GM12892 (cell line): ENCODE measurements at regions not wholly inside any gene's neighbourhood (a gene's known extent, or its start where the extent isn't known, plus 50 kb on each side); places are given as distances from the start of the nearest gene placed in this dataset.

Experiments
- DNase-seq: peaks from one replicate; pipeline ENCODE4 v3.0.0; 2011; ENCODE audit not compliant: insufficient read length
- FAIRE-seq: peaks from 2 replicates; lab custom pipeline; 2011; peaks lifted over from hg19 to GRCh38; lab: Jason Lieb, UNC
- POLR2A ChIP-seq: IDR thresholded peaks from 2 replicates; pipeline ENCODE4 v1.6.1; 2011; ENCODE audit warnings: low read depth, low read length, control low read depth
- POLR2AphosphoS5 ChIP-seq: IDR thresholded peaks from 2 replicates; pipeline ENCODE4 v1.6.1; 2011; ENCODE audit warnings: low read depth, low read length, control low read depth
- TAF1 ChIP-seq: IDR thresholded peaks from 2 replicates; pipeline ENCODE4 v1.6.1; 2011; ENCODE audit warnings: low read depth, mild to moderate bottlenecking, control low read depth, low read length, borderline replicate concordance

GRCh38 chr1:93815366-93816110, 63.5 kb downstream of the DNTTIP2 start:
- no peak for TF ChIP-seq POLR2A
- no peak for TF ChIP-seq POLR2AphosphoS5
- no peak for TF ChIP-seq TAF1
- FAIRE-seq, result no peak
- DNase-seq, result no peak

DNA sequence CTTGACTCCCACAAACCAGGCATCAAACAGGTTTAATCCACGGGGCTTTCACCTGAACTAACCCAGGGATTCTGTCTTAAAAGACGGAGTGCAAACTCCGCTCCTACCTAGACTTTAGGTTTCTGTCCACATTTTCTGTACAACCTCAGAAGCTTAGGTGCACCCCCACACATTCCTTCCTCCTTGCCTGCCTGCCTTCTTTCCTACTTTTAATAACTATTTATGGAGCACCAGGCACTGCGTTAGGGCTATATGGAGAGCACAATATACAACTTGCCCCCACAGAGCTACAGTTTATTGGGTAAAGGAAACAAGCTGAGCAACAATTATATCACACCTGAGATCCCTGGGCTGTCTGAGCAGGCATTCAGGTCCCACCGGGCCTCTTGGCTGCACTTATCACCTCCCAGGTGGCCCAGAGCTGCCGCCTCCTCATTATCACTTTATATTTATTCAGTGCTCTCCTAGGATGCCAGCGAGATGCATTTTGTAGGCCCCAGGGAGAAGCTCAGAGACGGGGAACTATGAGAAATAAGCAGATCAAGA, 64.1 kb downstream of the DNTTIP2 start:
- no peak for FAIRE-seq
- DNase-seq, result no peak
- TF ChIP-seq POLR2A, result no peak
- TF ChIP-seq POLR2AphosphoS5, result no peak
- TF ChIP-seq TAF1, result no peak

DNA sequence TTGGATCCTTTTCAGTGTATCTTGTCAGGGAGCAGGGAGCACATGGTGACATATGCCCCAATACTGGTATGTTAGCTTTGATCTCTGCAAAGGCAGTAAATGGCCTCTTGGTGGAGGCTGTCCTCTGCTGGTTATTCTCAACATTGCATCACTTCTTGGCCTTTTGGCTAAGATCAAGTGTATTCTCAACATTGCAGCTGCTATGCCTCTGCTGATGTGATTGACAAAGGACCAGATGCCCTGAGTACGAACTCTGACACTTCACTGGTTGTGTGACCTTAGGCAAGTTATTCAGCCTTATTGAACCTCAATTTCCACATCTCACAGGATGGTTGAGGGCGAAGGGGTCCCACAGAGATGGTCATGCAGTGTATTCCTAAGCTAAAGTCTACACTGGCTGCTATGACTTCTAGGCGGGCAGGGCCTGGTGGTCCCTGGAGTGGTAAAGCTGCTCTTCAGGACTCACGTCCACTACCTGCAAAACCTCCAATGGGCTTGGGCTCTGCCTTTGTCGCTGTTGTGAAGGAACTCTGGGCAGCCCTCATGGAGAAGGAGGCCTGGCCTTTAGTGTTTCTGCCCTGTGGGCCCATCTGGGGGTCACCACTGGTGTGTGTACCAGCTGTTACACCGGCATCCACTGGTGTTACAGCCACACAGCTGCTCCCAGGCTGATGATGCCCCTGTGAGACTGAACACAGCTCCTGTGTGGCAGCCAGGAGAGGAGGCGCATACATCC, 64.8 kb downstream of the DNTTIP2 start:
- FAIRE-seq (peak; percentile 91), DNase-seq (peak; percentile 20)
- TF ChIP-seq POLR2A, result no peak
- no peak for TF ChIP-seq TAF1
- no peak for TF ChIP-seq POLR2AphosphoS5

DNA sequence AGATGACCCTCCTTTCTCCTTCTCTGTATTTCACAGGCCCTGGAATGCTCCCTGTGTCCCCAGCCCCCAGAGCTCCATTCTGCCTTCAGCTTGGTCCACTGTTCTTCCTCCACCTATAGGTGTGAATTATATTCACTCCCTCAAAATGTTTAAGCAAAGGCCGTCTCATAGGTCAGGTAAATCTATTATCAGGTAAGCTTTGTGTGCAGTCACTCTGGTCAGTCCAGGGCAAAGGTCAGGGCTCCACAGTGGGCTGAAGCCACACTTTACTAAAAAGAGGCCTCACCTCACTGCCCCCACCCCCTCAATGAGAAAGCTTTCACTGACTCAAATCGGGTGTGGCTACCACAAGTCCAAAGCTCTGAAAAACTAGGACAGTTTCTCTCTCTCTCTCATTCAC, 65.9 kb downstream of the DNTTIP2 start:
- FAIRE-seq (no peak), DNase-seq (no peak)
- TF ChIP-seq POLR2A, result no peak
- no peak for TF ChIP-seq POLR2AphosphoS5
- no peak for TF ChIP-seq TAF1

DNA sequence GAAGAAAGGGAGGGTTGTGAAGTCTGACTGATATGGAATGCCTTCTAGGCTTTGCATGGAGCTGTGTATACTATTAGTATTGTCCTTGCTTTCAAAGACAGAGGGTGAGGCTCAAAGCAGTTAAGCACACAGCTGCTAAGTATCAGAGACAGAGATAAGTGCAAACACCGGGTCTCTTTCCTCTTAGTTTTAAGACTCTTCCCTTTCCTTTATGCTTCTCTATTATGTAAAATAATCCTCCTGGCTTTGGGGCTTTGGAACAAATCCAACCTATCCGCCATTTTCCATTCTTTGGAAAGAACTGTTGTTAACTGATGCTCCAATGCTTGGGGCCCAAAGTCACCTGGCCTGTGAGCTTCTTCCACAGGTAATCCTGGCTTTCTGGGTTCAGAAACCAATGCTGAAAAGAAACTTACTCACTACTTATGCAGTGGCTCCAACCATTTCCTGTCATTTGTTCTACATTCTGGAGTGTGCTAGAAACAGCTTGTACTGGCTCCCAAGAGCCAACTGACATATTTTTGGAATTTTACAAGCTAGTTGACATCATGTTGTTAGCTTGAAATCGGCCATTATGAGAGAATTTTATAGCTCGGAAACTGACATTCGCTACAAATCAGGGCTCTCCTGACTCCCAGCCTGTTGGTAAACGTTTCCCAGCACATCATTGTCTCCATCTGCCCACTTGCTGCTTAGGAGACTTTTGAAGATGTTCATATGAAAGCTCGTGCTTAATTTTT, 67.5 kb downstream of the DNTTIP2 start:
- no peak for FAIRE-seq
- DNase-seq, result no peak

GRCh38 chr1:93810316-93810715, 68.7 kb downstream of the DNTTIP2 start:
- FAIRE-seq (no peak), DNase-seq (no peak)
- TF ChIP-seq TAF1 (no peak), POLR2A (no peak), POLR2AphosphoS5 (no peak)

More for the DNA sequence above, 67.5 kb downstream of the DNTTIP2 start:
- TF ChIP-seq POLR2A (no peak), TAF1 (no peak), POLR2AphosphoS5 (no peak)

GRCh38 chr1:93808871-93809270, 70.1 kb downstream of the DNTTIP2 start:
- no peak for TF ChIP-seq POLR2AphosphoS5
- no peak for TF ChIP-seq POLR2A
- no peak for TF ChIP-seq TAF1
- FAIRE-seq, result no peak
- no peak for DNase-seq

DNA sequence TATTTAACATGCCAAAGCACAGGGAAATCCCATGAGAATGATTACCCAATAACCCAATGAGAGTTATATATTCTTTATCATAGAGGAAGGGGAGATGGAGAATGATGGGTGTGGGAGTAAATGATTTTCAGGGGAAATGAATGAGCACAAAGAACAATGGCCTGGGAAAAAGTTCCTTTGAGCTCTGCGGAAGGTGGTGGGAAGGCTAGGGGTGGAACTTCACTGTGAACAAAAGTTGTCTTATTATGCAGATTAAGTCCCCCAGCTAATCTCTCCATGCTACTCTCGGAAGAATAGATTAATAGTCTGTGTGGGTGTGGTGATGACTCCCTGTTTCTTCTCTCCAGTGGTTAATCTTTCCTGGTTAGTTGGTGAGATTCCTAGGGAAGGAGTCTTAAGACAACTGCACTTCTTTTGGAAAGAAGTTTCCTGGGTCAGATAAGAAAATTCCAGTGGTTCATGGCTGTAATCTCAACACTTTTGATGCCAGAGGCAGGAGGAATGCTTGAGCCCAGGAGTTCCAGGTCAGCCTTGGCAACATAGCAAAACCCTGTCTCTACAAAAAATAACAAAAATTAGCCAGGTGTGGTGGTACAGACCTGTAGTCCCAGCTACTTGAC, 71.6 kb downstream of the DNTTIP2 start:
- TF ChIP-seq POLR2AphosphoS5 (no peak), TAF1 (no peak), POLR2A (no peak)
- FAIRE-seq, result no peak
- DNase-seq, result no peak

GRCh38 chr1:93805027-93805610, 73.9 kb downstream of the DNTTIP2 start:
- no peak for TF ChIP-seq TAF1
- TF ChIP-seq POLR2A, result no peak
- TF ChIP-seq POLR2AphosphoS5, result no peak
- no peak for FAIRE-seq
- no peak for DNase-seq

DNA sequence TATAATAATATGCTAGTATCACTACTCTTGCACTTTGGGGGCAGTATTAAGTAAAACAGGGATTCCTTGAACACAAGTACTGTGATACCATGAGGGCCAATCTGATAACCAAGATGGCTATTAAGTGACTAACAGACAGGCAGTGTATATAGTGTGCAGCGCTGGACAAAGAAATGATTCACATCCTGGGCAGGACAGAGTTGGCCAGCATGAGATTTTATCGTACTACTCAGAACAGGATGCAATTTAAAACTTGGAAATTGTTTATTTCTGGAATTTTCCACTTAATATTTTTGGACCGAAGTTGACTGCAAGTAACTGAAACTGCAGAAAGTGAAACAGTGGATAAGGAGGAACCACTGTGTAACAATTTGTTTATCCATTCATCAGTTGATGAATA, 74.6 kb downstream of the DNTTIP2 start:
- no peak for TF ChIP-seq POLR2A
- no peak for TF ChIP-seq POLR2AphosphoS5
- TF ChIP-seq TAF1, result no peak
- FAIRE-seq (no peak), DNase-seq (no peak)
